T-helper 17 cell (primary cell): ENCODE measurements at regions not wholly inside any gene's neighbourhood (a gene's known extent, or its start where the extent isn't known, plus 50 kb on each side); places are given as distances from the start of the nearest gene placed in this dataset.

ENCODE experiments used
- ATAC-seq: fragments of 150-1000 bp; cut with Tn5 transposase; 2 replicates; pipeline ENCODE4 v1.10.0; 2021; ENCODE audit warnings: mild to moderate bottlenecking, moderate library complexity
- DNase-seq, 3 donors: peaks; one replicate each; pipeline versions ENCODE4 v3.0.0 to v3.0.0-alpha.2; 2020 to 2021
- H3K9me3 ChIP-seq: one replicate; pipeline ENCODE4 v1.7.0; 2013; ENCODE audit warnings: low read length, mild to moderate bottlenecking; ENCODE audit not compliant: control insufficient read depth, poor library complexity, severe bottlenecking
- H3K27ac Mint-ChIP-seq: one replicate; pipeline ENCODE4 v1.8.0; 2022; ENCODE audit warnings: mild to moderate bottlenecking, moderate library complexity, mixed read lengths
- H3K27me3 Mint-ChIP-seq: one replicate; pipeline ENCODE4 v1.8.0; 2022; ENCODE audit warnings: mixed read lengths
- H3K36me3 Mint-ChIP-seq: one replicate; pipeline ENCODE4 v1.8.0; 2022; ENCODE audit warnings: low read depth, mixed read lengths
- H3K4me1 Mint-ChIP-seq: one replicate; pipeline ENCODE4 v1.8.0; 2022; ENCODE audit warnings: mild to moderate bottlenecking, mixed read lengths
- H3K4me3 Mint-ChIP-seq: one replicate; pipeline ENCODE4 v1.8.0; 2022; ENCODE audit warnings: mild to moderate bottlenecking, moderate library complexity, mixed read lengths

DNA sequence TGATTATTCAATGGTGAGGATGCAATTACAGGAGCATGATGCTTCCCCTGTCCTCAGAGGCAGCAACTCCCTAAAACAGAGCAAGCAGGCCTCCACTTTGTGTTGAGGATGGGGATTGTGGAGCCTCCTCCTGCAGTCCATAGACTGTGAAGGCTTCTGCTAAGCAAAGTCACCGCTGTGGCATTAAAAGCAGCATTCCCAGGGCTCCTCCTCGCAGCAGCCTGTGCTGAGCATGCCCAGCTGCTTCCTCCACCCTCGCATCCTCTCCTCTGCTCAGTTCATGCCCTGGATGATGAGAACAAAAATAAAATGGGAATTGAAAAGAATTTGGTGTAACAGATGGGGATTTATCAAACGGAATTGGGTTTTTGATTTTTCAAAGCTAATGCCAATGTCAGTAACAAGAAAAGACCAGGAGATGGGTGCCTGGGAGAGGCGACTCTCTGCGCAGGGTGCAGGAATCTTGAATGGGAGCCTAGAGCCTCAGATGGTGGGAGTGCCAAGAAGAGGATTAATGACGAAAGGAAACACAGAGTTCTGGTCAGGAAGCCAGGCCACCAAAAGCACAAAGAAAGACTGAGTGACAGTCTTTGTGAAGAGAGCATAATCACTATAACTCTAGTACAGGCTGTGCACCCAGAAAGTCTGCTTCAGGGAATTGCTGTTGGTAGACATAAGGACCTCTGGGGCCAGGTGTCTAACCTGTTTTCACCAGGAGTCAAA, 347.6 kb downstream of the TPBG start:
- ATAC-seq, result no peak
- Mint-ChIP-seq H3K4me1 (peaks cover 3% of the 10 kb centered on the region), H3K27me3 (peaks cover 36% of the 10 kb centered on the region)

DNA sequence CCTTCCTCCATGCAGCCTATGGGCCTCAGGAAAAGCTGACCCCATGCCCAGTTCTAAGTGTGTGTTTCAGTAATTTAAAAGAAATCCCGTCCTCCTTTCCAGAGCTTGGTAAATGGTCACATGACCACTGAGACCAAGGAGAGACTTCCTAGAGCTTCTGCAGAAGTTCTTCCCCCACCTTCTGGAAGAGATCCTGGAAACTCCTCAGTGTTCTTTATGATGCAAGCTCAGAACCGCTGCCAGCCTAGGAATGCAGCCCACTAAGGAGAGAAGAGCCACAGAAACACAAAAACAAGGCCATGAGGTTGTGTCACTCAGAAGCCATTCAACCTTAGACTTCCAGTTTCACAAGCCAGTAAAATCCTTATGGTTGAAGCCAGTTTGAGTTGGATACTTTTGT, 348.4 kb downstream of the TPBG start:
- H3K36me3 Mint-ChIP-seq, result peaks cover 4% of the 10 kb centered on the region
- no peak overlapping the region for H3K27ac Mint-ChIP-seq
- H3K27me3 Mint-ChIP-seq, result peaks cover 36% of the 10 kb centered on the region
- H3K4me3 Mint-ChIP-seq, result no peak overlapping the region
- H3K4me1 Mint-ChIP-seq, result peaks cover 3% of the 10 kb centered on the region
- ATAC-seq (no peak), DNase-seq (no peak)
- no peaks in the 10 kb centered on the region for H3K9me3 ChIP-seq

More for the DNA sequence above, 347.6 kb downstream of the TPBG start:
- H3K9me3 ChIP-seq, result no peaks in the 10 kb centered on the region
- H3K4me3 Mint-ChIP-seq, result no peak overlapping the region
- H3K36me3 Mint-ChIP-seq, result peaks cover 4% of the 10 kb centered on the region
- H3K27ac Mint-ChIP-seq, result no peak overlapping the region
- no peak for DNase-seq

DNA sequence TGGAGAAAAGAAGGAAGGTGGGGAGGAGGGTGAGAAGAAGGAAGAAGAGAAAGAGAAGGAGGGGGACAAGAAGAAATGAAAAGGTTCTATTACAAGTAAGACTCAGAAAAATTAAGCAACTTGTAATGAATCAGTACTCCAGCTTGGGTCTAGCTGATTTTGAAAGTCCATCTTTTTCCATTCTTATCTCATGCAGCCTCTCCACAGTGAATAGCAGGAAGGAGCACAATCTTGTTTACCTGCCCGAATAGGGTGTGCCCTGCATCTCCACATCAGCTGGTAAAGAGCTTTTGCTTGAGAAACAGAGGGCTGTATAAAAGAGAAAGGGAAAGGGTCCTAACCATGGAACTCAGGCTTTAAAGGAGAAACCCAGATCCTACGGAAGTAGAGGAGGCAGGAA, 348.8 kb downstream of the TPBG start:
- peaks cover 4% of the 10 kb centered on the region for H3K36me3 Mint-ChIP-seq
- peaks cover 40% of the 10 kb centered on the region for H3K27me3 Mint-ChIP-seq
- ATAC-seq (no peak), DNase-seq (no peak)
- no peaks in the 10 kb centered on the region for H3K9me3 ChIP-seq
- no peak overlapping the region for H3K27ac Mint-ChIP-seq
- H3K4me3 Mint-ChIP-seq, result no peak overlapping the region
- H3K4me1 Mint-ChIP-seq, result peaks cover 3% of the 10 kb centered on the region

GRCh38 chr6:82712826-82713225, 349.2 kb downstream of the TPBG start:
- Mint-ChIP-seq H3K27ac (no peak overlapping the region), H3K4me1 (peaks cover 3% of the 10 kb centered on the region), H3K4me3 (no peak overlapping the region), H3K27me3 (peaks cover 40% of the 10 kb centered on the region), H3K36me3 (peaks cover 4% of the 10 kb centered on the region)
- no peak for ATAC-seq
- no peak for DNase-seq
- no peaks in the 10 kb centered on the region for H3K9me3 ChIP-seq

DNA sequence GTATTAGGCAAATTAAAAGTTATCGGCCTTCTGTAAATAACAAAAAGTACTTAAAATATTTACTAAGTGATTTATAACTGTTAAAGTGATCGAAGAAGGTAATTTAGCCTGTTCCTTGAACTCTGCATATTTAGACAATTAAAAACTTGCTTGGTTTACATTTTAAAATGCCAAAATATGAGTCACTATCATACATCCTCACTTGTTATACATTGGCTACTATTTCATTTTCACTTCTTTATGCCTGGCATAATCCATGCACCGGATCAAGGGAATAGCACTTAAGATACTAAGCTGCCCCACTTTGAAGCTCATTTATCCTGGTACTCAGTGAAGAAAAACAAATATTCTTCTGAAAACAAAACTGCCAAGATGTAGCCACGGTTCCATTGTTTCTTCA, 344.6 kb downstream of the UBE3D start:
- no peaks in the 10 kb centered on the region for H3K9me3 ChIP-seq
- Mint-ChIP-seq H3K27ac (no peak overlapping the region), H3K27me3 (peaks cover 4% of the 10 kb centered on the region), H3K4me3 (no peak overlapping the region), H3K4me1 (no peaks in the 10 kb centered on the region), H3K36me3 (no peaks in the 10 kb centered on the region)
- ATAC-seq (no peak), DNase-seq (no peak)

DNA sequence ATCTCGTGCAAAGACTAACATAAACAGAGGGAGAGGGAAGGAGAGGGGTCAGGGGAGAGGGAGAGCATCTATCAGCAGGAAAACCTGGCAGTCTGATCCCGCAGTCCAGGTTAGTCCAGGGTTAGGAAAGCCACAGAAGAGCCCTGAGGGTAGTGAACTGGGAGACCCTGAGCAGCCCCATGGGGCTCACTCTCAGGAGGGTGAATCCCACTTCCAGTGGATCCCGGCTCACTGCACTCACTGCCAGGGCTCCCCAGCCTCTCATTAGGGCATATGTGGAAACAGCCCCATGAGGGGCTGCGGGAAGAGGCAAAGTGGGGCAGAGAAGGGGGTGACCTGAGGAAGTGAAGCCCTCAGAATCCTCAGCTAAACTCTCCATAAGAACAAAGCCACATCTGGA, 329.9 kb downstream of the UBE3D start:
- no peaks in the 10 kb centered on the region for H3K4me1 Mint-ChIP-seq
- DNase-seq, result no peak
- H3K36me3 Mint-ChIP-seq, result no peaks in the 10 kb centered on the region
- H3K4me3 Mint-ChIP-seq, result no peak overlapping the region
- peaks cover 40% of the 10 kb centered on the region for H3K27me3 Mint-ChIP-seq
- no peak overlapping the region for H3K27ac Mint-ChIP-seq
- no peak for ATAC-seq
- H3K9me3 ChIP-seq, result no peaks in the 10 kb centered on the region

GRCh38 chr6:82737965-82738364, 327.7 kb downstream of the UBE3D start:
- no peak for ATAC-seq

DNA sequence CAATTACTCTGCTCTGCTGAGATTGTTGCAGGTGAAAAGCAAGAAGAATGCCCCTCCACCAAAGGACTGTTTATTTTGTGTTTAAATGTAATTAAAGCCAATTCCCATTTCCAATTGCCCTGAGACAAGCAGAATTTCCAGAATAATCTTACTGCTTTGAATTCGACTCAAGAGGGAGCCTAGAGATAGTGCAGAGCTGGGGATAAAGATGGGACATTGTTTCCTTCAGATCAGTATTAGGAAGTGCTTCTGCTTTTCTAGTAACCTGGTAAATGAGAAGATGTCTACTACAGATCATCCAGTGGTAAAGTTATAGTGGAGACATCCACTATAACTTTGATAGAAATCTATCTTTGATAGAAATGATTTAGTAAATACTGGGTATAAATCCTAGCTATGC, 326.9 kb downstream of the UBE3D start:
- no peaks in the 10 kb centered on the region for H3K4me1 Mint-ChIP-seq
- H3K27me3 Mint-ChIP-seq, result peaks cover 36% of the 10 kb centered on the region
- H3K4me3 Mint-ChIP-seq, result no peak overlapping the region
- H3K9me3 ChIP-seq, result no peaks in the 10 kb centered on the region
- DNase-seq, result no peak
- H3K36me3 Mint-ChIP-seq, result no peaks in the 10 kb centered on the region
- no peak overlapping the region for H3K27ac Mint-ChIP-seq
- ATAC-seq, result no peak

More at GRCh38 chr6:82737965-82738364, 327.7 kb downstream of the UBE3D start:
- Mint-ChIP-seq H3K4me3 (no peak overlapping the region), H3K27me3 (peaks cover 40% of the 10 kb centered on the region), H3K27ac (no peak overlapping the region), H3K4me1 (no peaks in the 10 kb centered on the region), H3K36me3 (no peaks in the 10 kb centered on the region)
- no peak for DNase-seq
- H3K9me3 ChIP-seq, result no peaks in the 10 kb centered on the region

DNA sequence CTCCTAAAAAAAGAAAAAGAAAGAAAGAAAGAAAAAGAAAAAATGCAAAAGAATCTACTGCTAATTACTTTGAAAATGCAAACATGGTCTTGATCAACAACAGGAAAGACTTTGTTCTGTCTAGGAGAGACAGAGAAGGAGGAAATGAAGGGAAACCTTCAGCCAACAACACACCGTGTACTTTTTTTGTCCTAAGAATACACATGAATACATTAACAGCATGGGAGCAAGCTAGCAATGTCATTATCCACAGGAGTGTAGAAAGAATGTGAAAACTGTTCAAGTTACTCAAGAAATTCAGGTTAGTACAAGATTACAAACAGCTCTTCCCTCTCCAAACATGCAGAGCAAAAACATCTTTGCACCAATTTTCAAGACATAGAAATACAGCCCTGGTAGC, 326.3 kb downstream of the UBE3D start:
- no peaks in the 10 kb centered on the region for H3K4me1 Mint-ChIP-seq

GRCh38 chr6:82740072-82740471, 325.6 kb downstream of the UBE3D start:
- Mint-ChIP-seq H3K36me3 (no peaks in the 10 kb centered on the region), H3K27ac (no peak overlapping the region), H3K4me1 (no peaks in the 10 kb centered on the region), H3K27me3 (peaks cover 30% of the 10 kb centered on the region), H3K4me3 (no peak overlapping the region)
- no peak for ATAC-seq
- DNase-seq, result no peak
- no peaks in the 10 kb centered on the region for H3K9me3 ChIP-seq

More for the DNA sequence above, 326.3 kb downstream of the UBE3D start:
- no peaks in the 10 kb centered on the region for H3K9me3 ChIP-seq
- DNase-seq (no peak), ATAC-seq (no peak)
- Mint-ChIP-seq H3K4me3 (no peak overlapping the region), H3K27ac (no peak overlapping the region), H3K36me3 (no peaks in the 10 kb centered on the region), H3K27me3 (peaks cover 30% of the 10 kb centered on the region)

DNA sequence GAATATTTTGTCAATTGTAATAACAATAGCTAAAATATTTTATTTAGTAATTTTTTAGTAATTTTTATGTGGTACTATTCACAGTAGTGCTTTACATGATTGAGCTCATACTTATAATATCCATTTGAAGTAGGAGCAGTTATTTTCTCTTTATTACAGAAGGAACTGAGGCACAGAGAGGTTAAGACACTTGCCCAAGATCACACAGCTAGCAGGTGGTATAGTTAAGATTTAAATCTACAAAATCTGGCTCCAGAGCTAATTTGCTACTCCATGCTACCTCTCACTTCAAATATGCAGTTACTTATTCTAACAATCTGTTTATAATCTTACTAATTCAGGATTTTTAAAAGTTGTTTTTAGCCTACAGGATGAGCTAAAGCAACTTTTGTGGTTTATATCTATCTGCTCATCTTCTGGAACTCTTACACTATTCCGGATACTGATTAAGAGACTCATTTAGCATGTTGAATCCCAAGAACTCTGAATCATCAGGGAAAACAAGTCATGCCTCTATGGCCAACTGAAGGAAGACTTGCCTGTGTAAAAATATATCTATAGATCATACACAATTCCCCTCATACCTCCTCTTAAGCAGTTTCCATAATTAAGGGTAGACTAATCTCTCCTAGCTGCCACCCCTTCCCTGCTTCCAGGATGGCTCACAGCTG, 324.2 kb downstream of the UBE3D start:
- Mint-ChIP-seq H3K4me3 (no peak overlapping the region), H3K36me3 (no peaks in the 10 kb centered on the region), H3K27ac (no peak overlapping the region), H3K4me1 (no peaks in the 10 kb centered on the region), H3K27me3 (peaks cover 17% of the 10 kb centered on the region)
- H3K9me3 ChIP-seq, result no peaks in the 10 kb centered on the region
- ATAC-seq (no peak), DNase-seq (no peak)

DNA sequence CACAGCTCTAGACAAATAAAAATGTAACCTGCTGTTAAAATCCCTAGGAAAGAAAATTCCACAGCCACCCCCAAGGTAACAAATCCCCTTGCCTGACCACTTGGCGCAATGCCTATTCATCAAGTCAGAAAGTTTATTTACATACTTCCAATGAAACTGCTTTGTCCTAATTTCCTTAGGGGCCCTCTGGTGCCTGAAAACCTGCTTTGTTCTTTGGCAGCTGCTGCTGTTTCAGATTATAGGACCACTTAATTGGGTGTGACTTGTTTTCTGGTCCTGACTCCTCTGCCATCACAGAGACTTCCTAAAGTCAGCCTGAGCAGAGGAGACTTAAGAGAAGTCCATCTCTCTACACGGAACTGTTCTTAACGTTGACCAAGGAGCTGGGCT, 323.6 kb downstream of the UBE3D start:
- H3K27ac Mint-ChIP-seq, result no peak overlapping the region
- no peaks in the 10 kb centered on the region for H3K4me1 Mint-ChIP-seq
- no peaks in the 10 kb centered on the region for H3K9me3 ChIP-seq
- peaks cover 17% of the 10 kb centered on the region for H3K27me3 Mint-ChIP-seq
- H3K36me3 Mint-ChIP-seq, result no peaks in the 10 kb centered on the region
- no peak for DNase-seq
- ATAC-seq, result no peak
- no peak overlapping the region for H3K4me3 Mint-ChIP-seq

GRCh38 chr6:82744286-82745015, 321.2 kb downstream of the UBE3D start:
- no peaks in the 10 kb centered on the region for H3K4me1 Mint-ChIP-seq
- ATAC-seq, result no peak
- H3K27ac Mint-ChIP-seq, result no peak overlapping the region
- no peaks in the 10 kb centered on the region for H3K9me3 ChIP-seq
- no peak overlapping the region for H3K4me3 Mint-ChIP-seq
- H3K27me3 Mint-ChIP-seq, result peaks cover 16% of the 10 kb centered on the region
- no peak for DNase-seq
- no peaks in the 10 kb centered on the region for H3K36me3 Mint-ChIP-seq
